H1 (cell line): ENCODE measurements at regions not wholly inside any gene's neighbourhood (a gene's known extent, or its start where the extent isn't known, plus 50 kb on each side); places are given as distances from the start of the nearest gene placed in this dataset.

Source experiments
- NANOG ChIP-seq: IDR thresholded peaks from 2 replicates; pipeline ENCODE4 v1.6.1; 2011; ENCODE audit warnings: low read length, low read depth, mild to moderate bottlenecking, inconsistent platforms; ENCODE audit not compliant: insufficient read depth, poor library complexity, severe bottlenecking
- RAD21 ChIP-seq, 2 experiments: IDR thresholded peaks in 1 of 2; conservative IDR thresholded peaks in 1 of 2; 2 replicates each; pipeline ENCODE4 v1.6.1; 2011; ENCODE audit warnings: low read depth in 2 of 2, low read length in 2 of 2, improper control_type of control experiment in 1 of 2, inconsistent platforms in 1 of 2, mild to moderate bottlenecking in 1 of 2, moderate library complexity in 1 of 2
- SP1 ChIP-seq: IDR thresholded peaks from 2 replicates; pipeline ENCODE4 v1.6.1; 2011; ENCODE audit warnings: low read depth, low read length
- TEAD4 ChIP-seq: IDR thresholded peaks from 2 replicates; pipeline ENCODE4 v1.6.1; 2012; ENCODE audit warnings: low read depth, low read length, inconsistent platforms, mixed read lengths

GRCh38 chr21:16502897-16503296 lies 773.1 kb downstream of the USP25 start (continued):
- TF ChIP-seq NANOG (no peak), SP1 (no peak), TEAD4 (no peak), RAD21 (IDR thresholded peaks at IDR 0.05 in 1 of 2, conservative IDR thresholded peaks at IDR 0.05 in 1 of 2; ENCODE audit: low read depth in 2 of 2, low read length in 2 of 2) (no peak)
